PC-9 (cell line): ENCODE measurements at regions not wholly inside any gene's neighbourhood (a gene's known extent, or its start where the extent isn't known, plus 50 kb on each side); places are given as distances from the start of the nearest gene placed in this dataset.

ENCODE experiments used
- BruUV-seq: library from RNA; stranded (reverse); fragments of 400-500 nt; replicated peaks from 2 replicates; lab custom pipeline; 2021; lab: Mats Ljungman, UMichigan
- CTCF ChIA-PET: fragments of 300-600 bp; sonication (Branson Sonifier 250); formaldehyde crosslinking; loops from one replicate; lab custom pipeline; 2022; ENCODE audit warnings: antibody characterized with exemption; lab: Charles Lee
- POLR2A ChIA-PET: fragments of 300-600 bp; sonication (Branson Sonifier 250); formaldehyde crosslinking; loops from one replicate; lab custom pipeline; 2022; ENCODE audit warnings: antibody characterized with exemption; ENCODE audit not compliant: unreplicated experiment; lab: Charles Lee
- DNase-seq, 2 experiments: peaks; one replicate each; pipeline versions ENCODE4 v3.0.0 to v3.0.0-alpha.2; 2015 to 2022; ENCODE audit warnings: mixed read lengths in 1 of 2
- H2AFZ ChIP-seq: fragments of 200-600 bp; sonication (generic); 2 replicates; pipeline ENCODE4 v1.8.1; 2017; ENCODE audit warnings: antibody characterized with exemption
- H3F3A ChIP-seq: fragments of 200-600 bp; sonication (generic); 2 replicates; pipeline ENCODE4 v1.8.1; 2017; ENCODE audit warnings: antibody characterized with exemption, mild to moderate bottlenecking, low read depth; ENCODE audit not compliant: insufficient read depth
- H3K27ac ChIP-seq: fragments of 200-600 bp; sonication (generic); 2 replicates; pipeline ENCODE4 v1.6.1; 2016; ENCODE audit warnings: mixed run types
- H3K27me3 ChIP-seq: fragments of 200-600 bp; sonication (generic); 2 replicates; pipeline ENCODE4 v1.6.1; 2016; ENCODE audit warnings: low read depth, mixed run types; ENCODE audit not compliant: insufficient read depth
- H3K36me3 ChIP-seq: fragments of 200-600 bp; sonication (generic); 2 replicates; pipeline ENCODE4 v1.6.1; 2016; ENCODE audit warnings: low read depth, mixed run types
- H3K4me1 ChIP-seq: fragments of 200-600 bp; sonication (generic); replicated peaks from 2 replicates; pipeline ENCODE4 v1.6.1; 2016; ENCODE audit warnings: mixed run types; ENCODE audit not compliant: insufficient read depth
- H3K4me2 ChIP-seq: fragments of 200-600 bp; sonication (generic); 2 replicates; pipeline ENCODE4 v1.6.1; 2017; ENCODE audit warnings: mixed run types
- H3K4me3 ChIP-seq: fragments of 200-600 bp; sonication (generic); 2 replicates; pipeline ENCODE4 v1.6.1; 2016; ENCODE audit warnings: mixed run types
- H3K79me2 ChIP-seq: fragments of 200-600 bp; sonication (generic); 2 replicates; pipeline ENCODE4 v1.6.1; 2017; ENCODE audit warnings: low read depth, mixed run types
- H3K9me2 ChIP-seq: fragments of 200-600 bp; sonication (generic); 2 replicates; pipeline ENCODE4 v1.8.1; 2017; ENCODE audit warnings: mild to moderate bottlenecking; ENCODE audit not compliant: insufficient read depth
- H3K9me3 ChIP-seq: fragments of 200-600 bp; sonication (generic); 2 replicates; pipeline ENCODE4 v1.8.1; 2016; ENCODE audit warnings: low read depth; ENCODE audit not compliant: insufficient read depth
- H4K20me1 ChIP-seq: fragments of 200-600 bp; sonication (generic); 2 replicates; pipeline ENCODE4 v1.8.1; 2017; ENCODE audit not compliant: insufficient read depth
- EZH2 ChIP-seq: fragments of 200-600 bp; sonication (generic); IDR thresholded peaks from 2 replicates; pipeline ENCODE4 v1.8.0; 2017; ENCODE audit warnings: antibody characterized with exemption, low read depth
- intact Hi-C: fragments of 100-400 bp; cut with micrococcal nuclease; formaldehyde crosslinking; loops from one replicate; pipeline ENCODE4 v1.10.0; 2022; ENCODE audit not compliant: unreplicated experiment
- TF ChIP-seq, protein P1 (sequence below): fragments of 200-600 bp; sonication (generic); conservative IDR thresholded peaks from 2 replicates; pipeline ENCODE4 v1.6.1; 2017; ENCODE audit warnings: mixed run types, antibody characterized with exemption, mild to moderate bottlenecking, moderate library complexity

DNA sequence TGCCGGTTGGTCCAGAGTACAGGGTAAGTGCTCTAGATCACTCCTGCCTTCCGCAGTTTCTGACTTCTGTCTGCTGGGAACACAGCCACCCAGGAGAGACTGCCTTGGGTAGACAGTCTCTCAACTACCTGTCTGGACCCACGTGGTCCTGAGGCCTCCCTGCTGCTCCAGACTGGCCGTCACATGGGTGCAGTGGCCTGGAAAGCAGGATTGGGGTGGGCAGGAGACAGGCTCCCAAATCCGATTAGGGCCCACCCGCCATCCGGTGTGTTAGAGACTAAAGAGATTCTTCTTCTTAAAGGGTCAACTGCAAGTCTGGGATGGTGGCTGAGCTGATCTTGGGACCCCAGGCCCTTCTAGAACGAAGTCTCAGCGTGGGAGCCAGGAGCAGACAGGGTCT is 105.5 kb downstream of the EBNA1BP2 start:
- ChIA-PET POLR2A (no interaction called here), CTCF (interaction anchor here (0.6 kb wide), 1 partner anchor 300 kb away, joined by 8 read pairs; no protein-coding TSS in a partner anchor)
- Histone ChIP-seq H4K20me1 (no peaks in the 10 kb centered on the region), H3K4me3 (no peak overlapping the region), H3K79me2 (no peaks in the 10 kb centered on the region), H3K27me3 (no peaks in the 10 kb centered on the region), H3K4me1 (no peaks in the 10 kb centered on the region), H3K4me2 (no peak overlapping the region), H3K9me3 (no peaks in the 10 kb centered on the region), H3F3A (no peaks in the 10 kb centered on the region), H2AFZ (no peak overlapping the region), H3K9me2 (no peaks in the 10 kb centered on the region), H3K27ac (no peak overlapping the region), H3K36me3 (no peaks in the 10 kb centered on the region)
- no TSS peak for BruUV-seq
- no peak for DNase-seq
- TF ChIP-seq, protein P1, sequence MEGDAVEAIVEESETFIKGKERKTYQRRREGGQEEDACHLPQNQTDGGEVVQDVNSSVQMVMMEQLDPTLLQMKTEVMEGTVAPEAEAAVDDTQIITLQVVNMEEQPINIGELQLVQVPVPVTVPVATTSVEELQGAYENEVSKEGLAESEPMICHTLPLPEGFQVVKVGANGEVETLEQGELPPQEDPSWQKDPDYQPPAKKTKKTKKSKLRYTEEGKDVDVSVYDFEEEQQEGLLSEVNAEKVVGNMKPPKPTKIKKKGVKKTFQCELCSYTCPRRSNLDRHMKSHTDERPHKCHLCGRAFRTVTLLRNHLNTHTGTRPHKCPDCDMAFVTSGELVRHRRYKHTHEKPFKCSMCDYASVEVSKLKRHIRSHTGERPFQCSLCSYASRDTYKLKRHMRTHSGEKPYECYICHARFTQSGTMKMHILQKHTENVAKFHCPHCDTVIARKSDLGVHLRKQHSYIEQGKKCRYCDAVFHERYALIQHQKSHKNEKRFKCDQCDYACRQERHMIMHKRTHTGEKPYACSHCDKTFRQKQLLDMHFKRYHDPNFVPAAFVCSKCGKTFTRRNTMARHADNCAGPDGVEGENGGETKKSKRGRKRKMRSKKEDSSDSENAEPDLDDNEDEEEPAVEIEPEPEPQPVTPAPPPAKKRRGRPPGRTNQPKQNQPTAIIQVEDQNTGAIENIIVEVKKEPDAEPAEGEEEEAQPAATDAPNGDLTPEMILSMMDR: no peak
- TF ChIP-seq EZH2: no peak
- intact Hi-C loops: no loop called here

DNA sequence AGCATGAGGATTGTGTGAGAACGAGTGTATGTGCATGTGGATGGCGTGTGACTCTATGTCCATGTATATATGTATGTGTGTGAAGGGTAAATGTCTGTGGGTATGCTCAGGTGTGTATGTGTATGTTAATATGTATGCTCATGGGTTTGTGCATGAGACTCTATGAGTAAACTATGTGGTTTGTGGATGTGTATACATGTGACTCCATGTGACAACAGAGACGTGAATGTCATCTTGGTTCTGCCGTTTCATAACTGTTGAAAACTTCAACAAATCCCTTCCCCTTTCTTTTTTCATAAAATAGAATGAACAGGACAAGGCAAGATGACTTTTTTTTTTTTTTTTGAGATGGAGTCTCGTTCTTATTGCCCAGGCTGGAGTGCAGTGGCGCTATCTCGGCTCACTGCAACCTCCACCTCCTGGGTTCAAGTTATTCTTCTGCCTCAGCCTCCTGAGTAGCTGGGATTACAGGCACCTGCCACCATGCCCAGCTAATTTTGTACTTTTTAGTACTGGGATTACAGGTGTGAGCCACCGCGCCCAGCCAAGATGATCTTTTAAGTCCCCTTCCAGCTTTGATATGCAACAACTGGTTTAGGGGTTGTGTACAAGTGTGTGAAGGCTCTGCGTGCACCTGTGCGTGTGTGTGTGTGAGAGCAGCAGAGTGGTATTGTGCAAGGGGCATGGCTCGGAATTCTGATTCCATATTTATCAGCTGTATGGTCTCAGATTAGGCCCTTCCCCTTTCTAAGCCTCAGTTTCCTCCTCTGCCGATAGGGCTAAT is 106.3 kb downstream of the EBNA1BP2 start:
- H3K4me2 ChIP-seq: no peak overlapping the region
- H3K9me2 ChIP-seq: no peaks in the 10 kb centered on the region
- BruUV-seq: no TSS peak
- no peak overlapping the region for H3K4me3 ChIP-seq
- no peaks in the 10 kb centered on the region for H3K27me3 ChIP-seq
- no peaks in the 10 kb centered on the region for H3K4me1 ChIP-seq
- H3K9me3 ChIP-seq: no peaks in the 10 kb centered on the region
- no peaks in the 10 kb centered on the region for H4K20me1 ChIP-seq
- H3K79me2 ChIP-seq: no peaks in the 10 kb centered on the region
- no peak for TF ChIP-seq EZH2
- TF ChIP-seq, protein P1: no peak
- H3K27ac ChIP-seq: no peak overlapping the region
- ChIA-PET CTCF (no interaction called here), POLR2A (no interaction called here)
- H2AFZ ChIP-seq: no peak overlapping the region
- H3K36me3 ChIP-seq: no peaks in the 10 kb centered on the region
- DNase-seq: no peak
- intact Hi-C loops: no loop called here
- H3F3A ChIP-seq: no peaks in the 10 kb centered on the region

DNA sequence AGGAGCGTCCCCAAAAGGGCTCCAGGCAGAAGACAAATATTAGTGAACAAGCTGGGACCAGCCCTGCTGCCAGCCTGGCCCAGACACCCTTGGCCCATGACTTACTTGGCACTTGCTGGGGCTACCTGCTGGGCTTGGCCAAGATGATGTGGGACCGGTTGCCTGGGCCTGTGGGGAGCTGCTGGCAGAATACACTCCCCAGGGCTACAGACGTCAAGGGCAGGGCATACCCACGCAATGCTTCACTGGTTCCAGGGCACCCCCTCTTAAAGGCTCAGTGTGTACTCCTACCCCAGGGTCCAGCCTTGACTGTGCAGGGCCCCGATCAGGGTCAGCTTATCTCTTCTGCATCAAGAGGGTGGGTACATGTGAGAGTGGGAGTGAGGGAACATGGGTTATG is 106.5 kb upstream of the SLC2A1 start:
- ChIA-PET POLR2A (no interaction called here), CTCF (no interaction called here)
- TF ChIP-seq, protein P1: no peak
- TF ChIP-seq EZH2: no peak
- no peaks in the 10 kb centered on the region for H3K9me3 ChIP-seq
- H3K4me2 ChIP-seq: no peak overlapping the region
- H3K36me3 ChIP-seq: no peaks in the 10 kb centered on the region
- no peak overlapping the region for H3K4me3 ChIP-seq
- intact Hi-C loops: no loop called here
- no peaks in the 10 kb centered on the region for H3K9me2 ChIP-seq
- H3K4me1 ChIP-seq: no peaks in the 10 kb centered on the region
- H2AFZ ChIP-seq: no peak overlapping the region
- no peak for DNase-seq
- no peaks in the 10 kb centered on the region for H3K79me2 ChIP-seq
- H3F3A ChIP-seq: no peaks in the 10 kb centered on the region
- no peak overlapping the region for H3K27ac ChIP-seq
- BruUV-seq: no TSS peak
- no peaks in the 10 kb centered on the region for H3K27me3 ChIP-seq
- H4K20me1 ChIP-seq: no peaks in the 10 kb centered on the region
